ENCODE measurements at regions not wholly inside any gene's neighbourhood (a gene's known extent, or its start where the extent isn't known, plus 50 kb on each side); places are given as distances from the start of the nearest gene placed in this dataset.

DNA sequence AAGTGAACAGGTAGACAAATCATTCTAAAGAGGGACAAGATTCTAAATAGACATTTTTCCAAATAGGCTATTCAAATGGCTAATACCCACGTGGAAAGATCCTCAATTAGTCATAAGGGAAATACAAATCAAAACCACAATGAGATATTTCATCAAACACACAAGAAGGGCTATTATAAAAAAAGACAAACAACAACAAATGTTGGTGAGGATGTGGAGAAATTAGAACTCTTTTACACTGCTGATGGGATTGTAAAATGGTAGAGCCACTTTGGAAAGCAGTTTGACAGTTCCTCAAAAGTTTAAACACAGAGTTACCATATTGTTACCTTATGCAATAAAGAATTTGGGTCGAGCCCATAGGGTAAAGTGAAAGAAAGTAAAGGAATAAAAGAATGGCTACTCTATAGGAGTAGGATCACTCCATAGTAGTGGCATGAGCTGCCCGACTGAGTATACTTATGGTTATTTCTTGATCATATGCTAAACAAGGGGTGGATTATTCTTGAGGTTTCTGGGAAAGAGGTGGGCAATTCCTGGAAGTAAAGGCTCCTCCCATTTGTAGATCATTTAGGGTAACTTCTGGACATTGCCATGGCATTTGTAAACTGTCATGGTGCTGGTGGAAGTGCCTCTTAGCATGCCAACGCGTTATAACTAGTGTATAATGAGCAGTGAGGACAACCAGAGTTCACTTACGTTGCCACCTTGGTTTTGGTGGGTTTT lies 58.9 kb upstream of the FAM9C start:
- no peak for DNase-seq (ENCODE audit: low spot score)

DNA sequence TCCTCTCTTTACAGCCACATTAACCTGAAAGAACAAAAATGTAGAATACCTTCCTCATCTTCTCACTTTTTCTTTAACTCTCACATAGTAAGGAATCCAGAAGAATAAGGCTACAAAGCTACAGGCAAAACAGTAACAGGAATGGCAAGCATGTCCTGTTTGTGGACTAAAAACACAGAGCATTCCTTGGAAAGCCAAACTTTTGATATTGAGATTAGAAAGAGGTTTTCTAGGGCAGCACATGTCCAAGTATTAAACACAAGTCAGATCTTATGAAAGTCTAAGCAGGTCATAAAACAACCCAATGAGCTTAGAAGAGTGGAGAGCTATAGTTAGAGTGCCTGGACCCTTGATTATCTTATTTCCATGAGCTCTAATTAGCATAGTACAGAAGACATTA lies 58.2 kb upstream of the FAM9C start:
- DNase-seq (ENCODE audit: low spot score): no peak

DNA sequence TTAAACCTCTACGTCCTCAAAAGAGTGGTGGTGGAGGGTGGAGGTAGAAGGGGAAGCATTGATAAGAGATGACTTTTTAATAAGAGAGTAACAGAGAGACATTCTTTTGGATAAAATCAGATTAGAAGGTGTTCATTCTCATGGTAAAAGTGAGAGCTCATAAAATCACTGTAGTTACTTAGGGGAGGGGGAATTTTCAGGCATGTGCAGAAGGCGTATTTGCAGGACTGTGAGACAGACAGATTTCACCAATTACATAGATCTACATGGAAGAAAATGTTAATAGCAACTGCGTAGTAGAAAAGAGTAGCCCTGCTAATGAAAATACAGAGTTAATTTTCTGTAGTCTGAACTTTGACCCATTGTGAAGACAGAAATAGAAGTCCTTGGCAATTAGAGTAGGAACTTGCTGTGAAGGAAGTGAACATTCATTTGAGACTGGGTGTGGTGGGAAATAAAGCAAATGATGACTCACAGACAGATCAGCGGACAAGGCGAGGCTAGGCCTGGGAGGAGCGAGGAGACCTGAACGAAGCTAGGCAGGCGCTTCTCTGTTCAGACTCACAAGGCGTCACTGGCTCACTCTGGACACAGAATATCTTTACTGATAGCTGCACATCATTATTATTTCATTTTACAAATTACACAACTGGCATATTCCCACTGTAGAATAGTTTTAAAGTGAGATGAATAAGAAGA lies 57.2 kb upstream of the FAM9C start:
- peak; percentile 15 for DNase-seq (ENCODE audit: low spot score)

DNA sequence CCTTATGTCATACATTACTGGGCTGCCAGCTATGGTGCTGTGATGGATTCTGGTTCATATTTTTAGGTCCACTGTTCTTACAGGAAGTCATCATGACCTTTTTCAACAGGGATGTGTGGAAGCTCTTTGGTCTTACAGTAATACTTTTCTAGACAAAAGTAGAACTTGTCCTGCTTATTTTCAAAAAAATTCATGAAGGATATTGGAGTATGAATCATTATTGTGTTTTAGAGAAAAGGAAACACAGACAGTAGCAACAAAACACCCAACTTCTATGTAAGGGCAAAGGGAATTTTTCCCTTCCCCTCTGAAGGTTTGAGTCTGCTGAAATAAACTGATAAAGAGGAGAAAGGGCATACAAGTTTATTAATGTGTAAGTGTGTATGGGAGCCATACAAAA lies 54.7 kb upstream of the FAM9C start:
- no peak for DNase-seq (ENCODE audit: low spot score)

DNA sequence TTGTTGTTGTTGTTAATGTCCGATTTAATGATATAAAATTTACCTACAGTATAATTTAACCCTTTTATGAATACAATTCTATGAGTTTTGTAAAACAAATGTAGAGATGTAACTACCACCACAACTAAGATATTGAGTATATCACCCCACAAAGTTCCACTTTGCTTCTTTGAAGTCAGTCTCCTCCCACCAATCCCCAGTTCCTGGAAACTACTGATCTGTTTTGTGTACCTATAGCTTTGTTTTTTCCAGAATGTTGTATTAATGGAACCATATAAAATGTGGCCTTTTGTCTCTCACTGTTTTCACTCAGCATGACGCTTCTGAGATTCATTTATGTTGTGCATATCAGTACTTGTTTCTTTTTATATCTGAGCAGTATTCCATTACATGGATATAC lies 52.3 kb upstream of the FAM9C start:
- DNase-seq (ENCODE audit: low spot score): no peak

DNA sequence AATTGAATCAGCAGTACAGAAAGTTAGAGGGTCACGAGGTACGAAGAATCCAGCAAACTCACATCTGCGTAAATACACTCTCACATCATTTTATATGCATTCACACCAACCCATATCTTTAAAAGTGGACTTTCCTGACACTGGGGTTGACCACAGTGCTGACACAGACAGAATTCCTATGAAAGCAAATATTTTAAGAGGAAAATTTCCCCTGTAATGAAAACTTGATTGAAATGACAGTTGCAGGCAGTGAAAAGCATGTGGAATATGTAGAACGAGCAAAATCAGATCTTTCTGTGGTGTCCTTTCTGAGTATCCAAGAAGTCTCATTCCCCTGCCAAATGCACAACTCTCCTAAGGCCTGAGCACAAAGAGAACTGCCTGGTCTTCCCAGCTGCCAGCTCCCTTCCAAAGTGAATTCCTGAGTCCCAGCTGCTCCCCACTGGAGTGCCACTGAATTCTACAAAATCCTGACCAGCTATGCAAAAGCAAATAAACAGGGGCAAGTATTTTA lies 50.5 kb upstream of the FAM9C start:
- DNase-seq (ENCODE audit: low spot score): no peak

DNA sequence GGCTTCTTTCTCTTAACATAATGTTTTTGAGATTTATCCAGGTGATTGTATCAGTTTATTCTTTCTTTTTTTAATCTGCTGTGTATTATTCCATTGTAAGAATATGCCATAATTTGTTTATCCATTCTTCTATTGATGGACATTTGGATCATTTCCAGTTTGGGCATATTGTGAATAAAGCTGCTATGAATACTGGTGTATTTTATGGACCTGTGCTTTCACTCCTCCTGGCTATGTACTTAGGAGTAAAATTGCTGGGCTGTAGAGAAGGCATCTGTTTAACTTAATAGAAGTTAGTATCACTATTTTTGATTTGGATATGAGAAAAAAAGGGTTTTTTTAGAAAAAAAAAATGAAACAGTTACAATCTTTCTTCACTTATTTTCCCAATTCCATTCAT lies 50.0 kb upstream of the FAM9C start:
- DNase-seq (ENCODE audit: low spot score): no peak

Data from iPS-NIHi11 (cell line).